ENCODE measurements at regions not wholly inside any gene's neighbourhood (a gene's known extent, or its start where the extent isn't known, plus 50 kb on each side); places are given as distances from the start of the nearest gene placed in this dataset.

GRCh38 chr12:92275443-92276154 is 130.0 kb upstream of the BTG1 start:
- TF ChIP-seq, protein P1, sequence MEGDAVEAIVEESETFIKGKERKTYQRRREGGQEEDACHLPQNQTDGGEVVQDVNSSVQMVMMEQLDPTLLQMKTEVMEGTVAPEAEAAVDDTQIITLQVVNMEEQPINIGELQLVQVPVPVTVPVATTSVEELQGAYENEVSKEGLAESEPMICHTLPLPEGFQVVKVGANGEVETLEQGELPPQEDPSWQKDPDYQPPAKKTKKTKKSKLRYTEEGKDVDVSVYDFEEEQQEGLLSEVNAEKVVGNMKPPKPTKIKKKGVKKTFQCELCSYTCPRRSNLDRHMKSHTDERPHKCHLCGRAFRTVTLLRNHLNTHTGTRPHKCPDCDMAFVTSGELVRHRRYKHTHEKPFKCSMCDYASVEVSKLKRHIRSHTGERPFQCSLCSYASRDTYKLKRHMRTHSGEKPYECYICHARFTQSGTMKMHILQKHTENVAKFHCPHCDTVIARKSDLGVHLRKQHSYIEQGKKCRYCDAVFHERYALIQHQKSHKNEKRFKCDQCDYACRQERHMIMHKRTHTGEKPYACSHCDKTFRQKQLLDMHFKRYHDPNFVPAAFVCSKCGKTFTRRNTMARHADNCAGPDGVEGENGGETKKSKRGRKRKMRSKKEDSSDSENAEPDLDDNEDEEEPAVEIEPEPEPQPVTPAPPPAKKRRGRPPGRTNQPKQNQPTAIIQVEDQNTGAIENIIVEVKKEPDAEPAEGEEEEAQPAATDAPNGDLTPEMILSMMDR (IDR thresholded peaks at IDR 0.05): no peak
- no peak for TF ChIP-seq POLR2A (IDR thresholded peaks at IDR 0.05)
- no peak for TF ChIP-seq POLR2AphosphoS5 (IDR thresholded peaks at IDR 0.05)
